ENCODE measurements at regions not wholly inside any gene's neighbourhood (a gene's known extent, or its start where the extent isn't known, plus 50 kb on each side); places are given as distances from the start of the nearest gene placed in this dataset.
"Not testable (repeated sequence)": the region's sequence is repeated elsewhere in the genome, so short reads cannot be mapped to it uniquely, and the experiment has no call there.

DNA sequence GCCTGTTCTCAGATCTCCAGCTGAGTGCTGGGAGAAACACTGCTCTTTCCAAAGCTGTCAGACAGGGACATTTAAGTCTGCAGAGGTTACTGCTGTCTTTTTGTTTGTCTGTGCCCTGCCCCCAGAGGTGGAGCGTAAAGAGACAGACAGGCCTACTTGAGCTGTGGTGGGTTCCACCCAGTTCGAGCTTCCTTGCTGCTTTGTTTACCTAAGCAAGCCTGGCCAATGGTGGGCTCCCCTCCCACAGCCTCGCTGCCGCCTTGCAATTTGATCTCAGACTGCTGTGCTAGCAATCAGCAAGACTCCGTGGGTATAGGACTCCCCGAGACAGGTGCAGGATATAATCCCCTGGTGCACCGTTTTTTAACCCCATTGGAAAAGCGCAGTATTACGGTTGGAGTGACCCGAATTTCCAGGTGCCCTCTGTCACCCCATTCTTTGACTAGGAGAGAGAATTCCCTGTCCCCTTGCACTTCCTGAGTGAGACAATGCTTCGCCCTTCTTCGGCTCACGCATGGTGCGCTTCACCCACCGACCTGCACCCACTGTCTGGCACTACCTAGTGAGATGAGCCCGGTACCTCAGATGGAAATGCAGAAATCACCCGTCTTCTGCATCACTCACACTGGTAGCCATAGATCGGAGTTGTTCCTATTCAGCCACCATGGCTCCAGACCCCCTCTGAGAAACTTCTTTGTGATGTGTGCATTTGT, 650.3 kb upstream of the ALG10B start:
- no peak for ATAC-seq
- intact Hi-C loops (cut with DNase I) = no loop called here
- peak; percentile 21 for DNase-seq (ENCODE audit: missing footprints)

DNA sequence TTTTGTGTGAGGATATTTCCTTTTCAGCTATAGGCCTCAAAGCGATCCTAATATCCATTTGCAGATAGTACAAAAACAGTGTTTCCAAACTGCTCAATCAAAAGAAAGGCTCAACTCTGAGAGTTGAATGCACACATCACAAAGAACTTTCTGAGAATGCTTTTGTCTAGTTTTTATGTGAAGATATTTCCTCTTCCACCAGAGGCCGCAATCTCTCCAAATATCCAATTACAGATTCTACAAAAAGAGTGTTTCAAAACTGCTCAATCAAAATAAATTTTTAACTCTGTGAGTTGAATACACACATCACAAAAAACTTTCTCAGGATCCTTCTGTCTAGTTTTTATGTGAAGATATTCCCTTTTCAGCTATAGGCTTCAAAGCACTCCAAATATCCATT, 648.0 kb upstream of the ALG10B start:
- ATAC-seq; DNase-seq (ENCODE audit: missing footprints); intact Hi-C loops (cut with DNase I): not testable (repeated sequence)

DNA sequence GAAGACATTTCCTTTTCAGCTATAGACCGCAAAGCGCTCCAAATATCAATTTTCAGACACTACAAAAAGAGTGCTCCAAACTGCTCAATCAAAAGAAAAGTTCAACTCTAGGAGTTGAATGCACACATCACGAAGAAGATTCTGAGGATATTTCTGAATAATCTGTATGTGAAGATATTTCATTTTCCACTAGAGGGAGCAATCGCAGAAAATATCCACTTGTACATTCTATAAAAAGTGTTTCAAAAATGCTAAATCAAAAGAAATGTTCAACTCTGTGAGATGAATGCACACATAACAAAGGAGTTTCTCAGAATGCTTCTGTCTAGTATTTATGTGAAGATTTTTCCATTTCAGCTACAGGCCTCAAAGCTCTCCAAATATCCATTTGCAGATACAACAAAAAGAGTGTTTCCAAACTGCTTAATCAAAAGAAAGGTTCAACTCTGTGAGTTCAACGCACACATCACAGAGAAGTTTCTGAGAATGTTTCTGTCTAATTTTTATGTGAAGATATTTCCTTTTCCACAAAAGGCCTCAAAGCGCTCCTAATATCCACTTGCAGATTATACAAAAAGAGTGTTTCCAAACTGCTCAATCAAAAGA, 643.8 kb upstream of the ALG10B start:
- intact Hi-C loops (cut with DNase I) = no loop called here
- ATAC-seq (no peak), DNase-seq (ENCODE audit: missing footprints) (no peak)

DNA sequence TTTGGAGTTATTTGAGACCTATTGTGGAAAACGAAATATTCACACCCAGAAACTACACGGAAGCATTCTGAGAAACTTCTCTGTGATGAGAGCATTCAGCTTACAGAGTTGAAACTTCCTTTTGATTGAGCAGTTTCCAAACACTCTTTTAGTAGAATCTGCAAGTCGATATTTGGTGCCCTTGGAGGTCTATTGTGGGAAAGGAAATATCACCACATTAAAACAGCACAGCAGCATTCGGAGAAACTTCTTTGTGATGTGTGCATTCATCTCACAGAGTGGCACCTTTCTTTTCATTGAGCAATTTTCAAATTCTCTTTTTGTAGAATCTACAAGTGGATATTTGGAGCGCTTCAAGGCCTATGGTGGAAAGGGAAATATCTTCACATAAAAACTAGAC, 595.7 kb upstream of the ALG10B start:
- ATAC-seq (no peak), DNase-seq (ENCODE audit: missing footprints) (no peak)
- intact Hi-C loops (cut with DNase I) = no loop called here

DNA sequence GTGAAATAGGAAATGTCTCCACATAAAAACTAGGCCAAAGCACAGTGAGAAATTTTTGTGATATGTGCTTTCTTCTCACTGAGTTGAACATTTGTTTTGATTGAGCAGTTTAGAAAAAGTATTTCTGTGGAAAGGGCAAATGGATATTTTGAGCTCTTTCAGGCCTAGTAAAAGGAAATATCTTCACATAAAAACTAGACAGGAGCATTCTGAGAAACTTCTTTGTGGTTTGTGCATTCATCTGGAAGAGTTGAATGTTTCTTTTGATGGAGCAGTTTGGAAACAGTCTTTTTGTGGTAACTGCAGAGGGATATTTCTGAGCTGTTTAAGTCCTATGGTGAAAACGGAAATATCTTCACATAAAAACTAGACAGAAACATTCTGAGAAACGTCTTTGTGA, 582.7 kb upstream of the ALG10B start:
- DNase-seq (ENCODE audit: missing footprints) (no peak), ATAC-seq (no peak)
- intact Hi-C loops (cut with DNase I) = no loop called here
